ENCODE measurements at regions not wholly inside any gene's neighbourhood (a gene's known extent, or its start where the extent isn't known, plus 50 kb on each side); places are given as distances from the start of the nearest gene placed in this dataset.

- H3K36me3 ChIP-seq = no peaks in the 10 kb centered on the region
- H3K4me1 ChIP-seq (ENCODE audit: control insufficient read depth in 1 of 2, insufficient read depth in 1 of 2, low read depth in 1 of 2, low read length in 1 of 2) = no peaks in the 10 kb centered on the region
- no peaks in the 10 kb centered on the region for H3K27me3 ChIP-seq
- no peak overlapping the region for H3K27ac ChIP-seq
- no peak for TF ChIP-seq CTCF (IDR thresholded peaks at IDR 0.05)
- no peaks in the 10 kb centered on the region for H3K9me3 ChIP-seq
- no peak overlapping the region for H3K4me3 ChIP-seq (ENCODE audit: low read depth in 1 of 2, low read length in 1 of 2)
Measured at GRCh38 chr14:65900164-65900563, 487.6 kb downstream of the FUT8 start.

- no peaks in the 10 kb centered on the region for H3K4me1 ChIP-seq (ENCODE audit: control insufficient read depth in 1 of 2, insufficient read depth in 1 of 2, low read depth in 1 of 2, low read length in 1 of 2)
- no peak for TF ChIP-seq CTCF (IDR thresholded peaks at IDR 0.05)
- H3K9me3 ChIP-seq = no peaks in the 10 kb centered on the region
- no peak overlapping the region for H3K27ac ChIP-seq
- no peaks in the 10 kb centered on the region for H3K36me3 ChIP-seq
- no peaks in the 10 kb centered on the region for H3K27me3 ChIP-seq
- H3K4me3 ChIP-seq (ENCODE audit: low read depth in 1 of 2, low read length in 1 of 2) = no peak overlapping the region
Measured at GRCh38 chr14:65901595-65901994, 489.1 kb downstream of the FUT8 start.

GRCh38 chr14:65904988-65905387 lies 492.5 kb downstream of the FUT8 start:
- Histone ChIP-seq H3K9me3 (no peaks in the 10 kb centered on the region), H3K27ac (no peak overlapping the region), H3K27me3 (no peaks in the 10 kb centered on the region), H3K4me1 (ENCODE audit: control insufficient read depth in 1 of 2, insufficient read depth in 1 of 2, low read depth in 1 of 2, low read length in 1 of 2) (no peaks in the 10 kb centered on the region), H3K4me3 (ENCODE audit: low read depth in 1 of 2, low read length in 1 of 2) (no peak overlapping the region), H3K36me3 (no peaks in the 10 kb centered on the region)
- TF ChIP-seq CTCF (IDR thresholded peaks at IDR 0.05) = no peak

- TF ChIP-seq CTCF (IDR thresholded peaks at IDR 0.05) = no peak
- no peak overlapping the region for H3K4me3 ChIP-seq (ENCODE audit: low read depth in 1 of 2, low read length in 1 of 2)
- no peaks in the 10 kb centered on the region for H3K4me1 ChIP-seq (ENCODE audit: control insufficient read depth in 1 of 2, insufficient read depth in 1 of 2, low read depth in 1 of 2, low read length in 1 of 2)
- no peaks in the 10 kb centered on the region for H3K9me3 ChIP-seq
- H3K36me3 ChIP-seq = no peaks in the 10 kb centered on the region
- no peak overlapping the region for H3K27ac ChIP-seq
- no peaks in the 10 kb centered on the region for H3K27me3 ChIP-seq
Measured at GRCh38 chr14:65906344-65906743, 493.8 kb downstream of the FUT8 start.

- TF ChIP-seq CTCF (IDR thresholded peaks at IDR 0.05) = no peak
- H3K27me3 ChIP-seq = no peaks in the 10 kb centered on the region
- H3K4me3 ChIP-seq (ENCODE audit: low read depth in 1 of 2, low read length in 1 of 2) = no peak overlapping the region
- no peaks in the 10 kb centered on the region for H3K36me3 ChIP-seq
- H3K27ac ChIP-seq = no peak overlapping the region
- no peaks in the 10 kb centered on the region for H3K9me3 ChIP-seq
- H3K4me1 ChIP-seq (ENCODE audit: control insufficient read depth in 1 of 2, insufficient read depth in 1 of 2, low read depth in 1 of 2, low read length in 1 of 2) = no peaks in the 10 kb centered on the region
Measured at GRCh38 chr14:65906948-65907347, 494.4 kb downstream of the FUT8 start.

Data from neutrophil (primary cell).